DOHH2 (cell line): ENCODE measurements at regions not wholly inside any gene's neighbourhood (a gene's known extent, or its start where the extent isn't known, plus 50 kb on each side); places are given as distances from the start of the nearest gene placed in this dataset.

Experiments
- H3F3A ChIP-seq: fragments of 200-600 bp; sonication (generic), shearing (Covaris generic); 2 replicates; pipeline ENCODE4 v1.6.0; 2016; ENCODE audit warnings: antibody characterized with exemption, mild to moderate bottlenecking; ENCODE audit not compliant: control insufficient read depth, insufficient read depth
- H3K27ac ChIP-seq: fragments of 200-600 bp; sonication (generic); 2 replicates; pipeline ENCODE4 v1.5.1; 2014; ENCODE audit warnings: low read depth, mild to moderate bottlenecking, low read length, moderate library complexity
- H3K27me3 ChIP-seq: fragments of 200-600 bp; sonication (generic); 2 replicates; pipeline ENCODE4 v1.6.1; 2014; ENCODE audit warnings: mild to moderate bottlenecking, low read length, mixed read lengths; ENCODE audit not compliant: control insufficient read depth
- H3K36me3 ChIP-seq: fragments of 200-600 bp; sonication (generic); 2 replicates; pipeline ENCODE4 v1.6.1; 2014; ENCODE audit warnings: mild to moderate bottlenecking, low read length, moderate library complexity, mixed read lengths; ENCODE audit not compliant: control insufficient read depth
- H3K4me1 ChIP-seq: fragments of 200-600 bp; sonication (generic); 2 replicates; pipeline ENCODE4 v1.6.1; 2014; ENCODE audit warnings: mild to moderate bottlenecking, low read length, mixed read lengths; ENCODE audit not compliant: control insufficient read depth
- H3K4me2 ChIP-seq: fragments of 200-600 bp; sonication (generic); 2 replicates; pipeline ENCODE4 v1.6.0; 2014; ENCODE audit warnings: mild to moderate bottlenecking, low read length, moderate library complexity
- H3K4me3 ChIP-seq: fragments of 200-600 bp; sonication (generic); 2 replicates; pipeline ENCODE4 v1.5.1; 2014; ENCODE audit warnings: mild to moderate bottlenecking, low read length, mixed read lengths
- H3K79me2 ChIP-seq: fragments of 200-600 bp; sonication (generic); 2 replicates; pipeline ENCODE4 v1.6.1; 2014; ENCODE audit warnings: mild to moderate bottlenecking, low read length, mixed read lengths; ENCODE audit not compliant: control insufficient read depth
- H3K9me2 ChIP-seq: fragments of 200-600 bp; sonication (generic); replicated peaks from 2 replicates; pipeline ENCODE4 v1.6.1; 2014; ENCODE audit warnings: mild to moderate bottlenecking, low read length, mixed read lengths; ENCODE audit not compliant: control insufficient read depth
- H3K9me3 ChIP-seq: fragments of 200-600 bp; sonication (generic); 2 replicates; pipeline ENCODE4 v1.6.1; 2014; ENCODE audit warnings: antibody characterized with exemption, low read length, mixed read lengths; ENCODE audit not compliant: control insufficient read depth, insufficient read depth
- H4K20me1 ChIP-seq: fragments of 200-600 bp; sonication (generic); 2 replicates; pipeline ENCODE4 v1.6.0; 2014; ENCODE audit warnings: low read depth, mild to moderate bottlenecking, antibody characterized with exemption, low read length, moderate library complexity; ENCODE audit not compliant: control insufficient read depth, insufficient read depth
- EZH2phosphoT487 ChIP-seq: fragments of 200-600 bp; sonication (generic); IDR thresholded peaks from 2 replicates; pipeline ENCODE4 v1.6.1; 2017; ENCODE audit warnings: borderline replicate concordance, mild to moderate bottlenecking, antibody characterized with exemption, low read length, moderate library complexity, mixed read lengths
- TF ChIP-seq, protein P1 (sequence below): fragments of 200-600 bp; sonication (generic); IDR thresholded peaks from one replicate; pipeline ENCODE4 v1.5.1; 2014; ENCODE audit warnings: antibody characterized with exemption, mild to moderate bottlenecking, low read depth, low read length; ENCODE audit not compliant: poor library complexity, severe bottlenecking

DNA sequence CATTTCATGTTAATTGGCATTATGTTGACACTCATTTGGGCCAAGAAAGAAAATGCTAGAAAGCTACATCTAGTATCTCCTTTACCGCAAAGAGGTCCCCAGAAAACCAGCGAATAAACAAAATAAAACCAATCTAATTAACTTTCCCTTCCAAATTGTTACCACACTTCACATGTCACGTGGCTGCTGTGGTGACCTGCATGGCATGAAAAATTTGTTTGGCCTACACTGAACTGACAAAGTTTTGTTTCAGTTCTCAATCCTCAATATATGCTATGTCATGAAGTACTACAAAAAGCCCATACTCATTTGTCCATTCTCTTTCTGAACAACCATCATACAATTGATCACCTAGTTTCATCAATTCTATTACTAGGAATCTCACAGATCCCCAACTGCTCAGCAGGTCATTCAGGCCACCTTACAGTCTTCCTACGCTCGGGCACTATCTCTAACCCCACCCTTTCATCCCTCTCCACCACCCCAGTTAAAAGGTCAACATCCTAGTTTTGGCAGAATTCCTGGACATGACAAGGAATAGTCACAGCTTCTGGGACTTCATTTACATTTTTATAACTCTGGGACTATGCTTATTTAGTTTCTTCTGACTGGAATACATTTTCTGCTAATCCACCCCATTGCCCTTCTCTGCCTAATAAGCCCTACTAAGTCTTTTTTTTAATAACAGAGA is 480.4 kb downstream of the IGSF11 start:
- no peaks in the 10 kb centered on the region for H3K4me1 ChIP-seq
- no peaks in the 10 kb centered on the region for H4K20me1 ChIP-seq
- H3K36me3 ChIP-seq, result no peaks in the 10 kb centered on the region
- no peak overlapping the region for H3K4me3 ChIP-seq
- no peak overlapping the region for H3K4me2 ChIP-seq
- no peaks in the 10 kb centered on the region for H3K9me2 ChIP-seq
- no peaks in the 10 kb centered on the region for H3K9me3 ChIP-seq
- no peaks in the 10 kb centered on the region for H3K79me2 ChIP-seq
- H3K27me3 ChIP-seq, result no peaks in the 10 kb centered on the region
- no peak for TF ChIP-seq EZH2phosphoT487
- TF ChIP-seq, protein P1, sequence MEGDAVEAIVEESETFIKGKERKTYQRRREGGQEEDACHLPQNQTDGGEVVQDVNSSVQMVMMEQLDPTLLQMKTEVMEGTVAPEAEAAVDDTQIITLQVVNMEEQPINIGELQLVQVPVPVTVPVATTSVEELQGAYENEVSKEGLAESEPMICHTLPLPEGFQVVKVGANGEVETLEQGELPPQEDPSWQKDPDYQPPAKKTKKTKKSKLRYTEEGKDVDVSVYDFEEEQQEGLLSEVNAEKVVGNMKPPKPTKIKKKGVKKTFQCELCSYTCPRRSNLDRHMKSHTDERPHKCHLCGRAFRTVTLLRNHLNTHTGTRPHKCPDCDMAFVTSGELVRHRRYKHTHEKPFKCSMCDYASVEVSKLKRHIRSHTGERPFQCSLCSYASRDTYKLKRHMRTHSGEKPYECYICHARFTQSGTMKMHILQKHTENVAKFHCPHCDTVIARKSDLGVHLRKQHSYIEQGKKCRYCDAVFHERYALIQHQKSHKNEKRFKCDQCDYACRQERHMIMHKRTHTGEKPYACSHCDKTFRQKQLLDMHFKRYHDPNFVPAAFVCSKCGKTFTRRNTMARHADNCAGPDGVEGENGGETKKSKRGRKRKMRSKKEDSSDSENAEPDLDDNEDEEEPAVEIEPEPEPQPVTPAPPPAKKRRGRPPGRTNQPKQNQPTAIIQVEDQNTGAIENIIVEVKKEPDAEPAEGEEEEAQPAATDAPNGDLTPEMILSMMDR, result no peak
- no peak overlapping the region for H3K27ac ChIP-seq
- H3F3A ChIP-seq, result no peaks in the 10 kb centered on the region

DNA sequence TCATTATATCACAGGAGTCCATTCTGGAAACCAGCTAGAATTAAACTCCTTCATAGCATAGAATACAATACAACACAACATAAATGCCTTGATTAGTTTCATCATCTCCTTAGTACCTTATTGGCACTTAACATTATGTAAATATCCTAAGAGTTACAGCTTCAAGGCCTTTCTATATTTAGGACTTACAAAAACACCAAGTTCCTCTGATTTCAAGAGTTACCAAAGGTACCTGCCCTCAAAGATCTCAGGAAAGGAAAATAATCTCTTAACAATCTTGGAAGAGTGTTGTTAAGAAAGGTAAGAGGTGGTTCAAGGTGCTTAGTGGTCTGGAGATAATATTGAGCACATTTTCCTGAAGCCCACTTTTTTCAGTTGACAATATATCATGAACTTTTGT is 477.7 kb downstream of the IGSF11 start:
- TF ChIP-seq EZH2phosphoT487, result no peak
- TF ChIP-seq, protein P1, result no peak
- no peaks in the 10 kb centered on the region for H4K20me1 ChIP-seq
- no peaks in the 10 kb centered on the region for H3K9me3 ChIP-seq
- H3K27me3 ChIP-seq, result no peaks in the 10 kb centered on the region
- no peaks in the 10 kb centered on the region for H3F3A ChIP-seq
- no peak overlapping the region for H3K4me2 ChIP-seq
- H3K4me3 ChIP-seq, result no peak overlapping the region
- no peaks in the 10 kb centered on the region for H3K79me2 ChIP-seq
- H3K36me3 ChIP-seq, result no peaks in the 10 kb centered on the region
- H3K27ac ChIP-seq, result no peak overlapping the region
- no peaks in the 10 kb centered on the region for H3K4me1 ChIP-seq
- H3K9me2 ChIP-seq, result no peaks in the 10 kb centered on the region

DNA sequence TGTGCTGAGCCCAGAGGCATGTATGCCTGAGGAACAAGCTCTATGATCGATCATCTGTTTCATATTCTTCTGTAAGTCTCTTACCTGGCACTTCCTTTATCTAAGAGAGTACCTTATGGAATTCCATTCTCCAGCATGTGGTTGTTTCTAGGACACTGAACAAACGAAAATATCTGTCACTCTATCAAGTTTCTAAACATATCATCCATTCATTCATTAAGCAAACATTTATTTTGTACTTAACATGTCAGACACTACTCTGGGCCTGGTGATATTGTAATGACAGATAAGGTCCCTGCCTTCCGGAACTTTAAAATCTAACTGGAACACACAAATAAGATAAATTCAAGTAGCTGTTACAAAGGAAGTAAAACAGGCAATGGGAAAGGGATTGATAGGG is 477.1 kb downstream of the IGSF11 start:
- Histone ChIP-seq H3K27ac (no peak overlapping the region), H3K4me1 (no peaks in the 10 kb centered on the region), H3K4me3 (no peak overlapping the region), H3K27me3 (no peaks in the 10 kb centered on the region), H3K36me3 (no peaks in the 10 kb centered on the region), H3K9me3 (no peaks in the 10 kb centered on the region), H3F3A (no peaks in the 10 kb centered on the region), H3K9me2 (no peaks in the 10 kb centered on the region), H4K20me1 (no peaks in the 10 kb centered on the region), H3K4me2 (no peak overlapping the region), H3K79me2 (no peaks in the 10 kb centered on the region)
- TF ChIP-seq EZH2phosphoT487, result no peak
- TF ChIP-seq, protein P1, result no peak
